ENCODE measurements at regions not wholly inside any gene's neighbourhood (a gene's known extent, or its start where the extent isn't known, plus 50 kb on each side); places are given as distances from the start of the nearest gene placed in this dataset.

DNA sequence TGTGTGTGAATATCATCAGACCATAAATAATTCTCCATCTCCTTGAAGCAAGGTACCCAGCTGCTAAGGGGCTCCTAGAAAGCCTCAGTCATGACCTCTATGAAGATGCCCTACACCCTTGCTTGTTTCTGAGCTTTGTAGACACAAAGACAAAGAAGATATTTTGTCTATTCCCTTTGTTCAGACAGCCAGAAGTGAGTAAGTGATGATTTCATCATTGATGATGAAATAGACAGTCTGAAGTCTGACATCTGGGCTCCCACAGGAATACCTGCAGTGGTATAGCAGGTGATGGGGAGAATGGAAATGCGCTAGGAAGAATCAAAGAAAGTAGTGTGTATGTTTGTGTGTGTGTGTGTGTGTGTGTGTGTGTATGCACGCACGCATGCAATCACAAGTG, 82.2 kb upstream of the DPT start:
- Histone ChIP-seq H3K9me3 (replicated peaks) (0 out of 2 replicates have a peak, but pooled peaks cover 4% of the 10 kb centered on the region), H3K36me3 (no peaks in the 10 kb centered on the region), H3K27me3 (no peaks in the 10 kb centered on the region), H3K27ac (no peak overlapping the region), H3K4me3 (no peak overlapping the region), H3K4me1 (no peaks in the 10 kb centered on the region)
- no peak for DNase-seq

- no peaks in the 10 kb centered on the region for H3K36me3 ChIP-seq
- DNase-seq = no peak
- H3K27me3 ChIP-seq = no peaks in the 10 kb centered on the region
Observed at GRCh38 chr1:168819668-168820067, 90.7 kb upstream of the DPT start.

GRCh38 chr1:168821434-168821833, 92.4 kb upstream of the DPT start:
- Histone ChIP-seq H3K9me3 (replicated peaks) (no peaks in the 10 kb centered on the region), H3K4me3 (no peak overlapping the region), H3K36me3 (no peaks in the 10 kb centered on the region), H3K27ac (no peak overlapping the region), H3K27me3 (no peaks in the 10 kb centered on the region), H3K4me1 (no peaks in the 10 kb centered on the region; the same call in 1 of the 2 replicates)
- DNase-seq = no peak

More at GRCh38 chr1:168819668-168820067, 90.7 kb upstream of the DPT start:
- Histone ChIP-seq H3K27ac (no peak overlapping the region), H3K4me3 (no peak overlapping the region), H3K4me1 (no peaks in the 10 kb centered on the region; the same call in 1 of the 2 replicates), H3K9me3 (replicated peaks) (0 out of 2 replicates have a peak, but pooled peaks cover 2% of the 10 kb centered on the region)

- Histone ChIP-seq H3K4me1 (no peaks in the 10 kb centered on the region; the same call in 1 of the 2 replicates), H3K4me3 (no peak overlapping the region), H3K27me3 (no peaks in the 10 kb centered on the region), H3K27ac (no peak overlapping the region), H3K36me3 (no peaks in the 10 kb centered on the region), H3K9me3 (replicated peaks) (no peaks in the 10 kb centered on the region)
- no peak for DNase-seq
Observed at GRCh38 chr1:168822911-168823310, 93.9 kb upstream of the DPT start.

GRCh38 chr1:168823988-168824387, 95.0 kb upstream of the DPT start:
- H3K9me3 ChIP-seq (replicated peaks) = no peaks in the 10 kb centered on the region
- no peaks in the 10 kb centered on the region for H3K36me3 ChIP-seq

DNA sequence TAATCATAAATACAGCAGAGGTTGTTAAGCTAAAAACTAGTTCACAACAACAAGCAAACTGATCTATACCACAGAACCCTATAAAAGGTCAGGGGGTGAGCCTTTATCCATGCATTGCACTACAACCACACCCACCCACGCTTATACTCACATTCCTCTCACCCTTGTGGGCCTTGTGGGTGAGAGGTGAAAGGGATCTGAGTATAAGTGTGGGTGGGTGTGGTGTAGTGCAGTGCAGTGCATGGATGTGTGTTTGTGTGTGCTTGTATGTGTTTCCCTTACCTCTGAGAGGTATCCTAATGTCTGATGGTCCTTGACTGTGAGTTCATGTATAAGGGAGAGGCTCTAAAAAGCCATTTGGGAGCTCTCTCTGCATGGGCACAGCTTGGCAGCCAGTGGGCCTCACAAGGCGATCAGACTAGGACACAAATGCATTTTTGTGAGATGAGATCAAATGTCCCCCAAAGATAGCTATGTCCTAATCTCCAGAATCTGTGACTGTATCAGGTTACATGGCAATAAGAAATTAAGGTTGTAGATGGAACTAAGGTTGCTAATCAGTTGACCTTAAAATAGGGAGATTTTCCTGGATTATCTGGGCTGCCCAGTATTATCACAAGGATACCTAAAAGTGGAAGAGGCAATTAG, 95.5 kb upstream of the DPT start:
- H3K9me3 ChIP-seq (replicated peaks) = no peaks in the 10 kb centered on the region
- no peak overlapping the region for H3K27ac ChIP-seq
- H3K4me1 ChIP-seq = no peaks in the 10 kb centered on the region; the same call in 1 of the 2 replicates
- H3K4me3 ChIP-seq = no peak overlapping the region
- H3K36me3 ChIP-seq = no peaks in the 10 kb centered on the region
- H3K27me3 ChIP-seq = no peaks in the 10 kb centered on the region
- no peak for DNase-seq

More at GRCh38 chr1:168823988-168824387, 95.0 kb upstream of the DPT start:
- Histone ChIP-seq H3K27ac (no peak overlapping the region), H3K4me3 (no peak overlapping the region), H3K4me1 (no peaks in the 10 kb centered on the region; the same call in 1 of the 2 replicates), H3K27me3 (no peaks in the 10 kb centered on the region)
- no peak for DNase-seq

- H3K27ac ChIP-seq = no peak overlapping the region
- H3K9me3 ChIP-seq (replicated peaks) = no peaks in the 10 kb centered on the region
- no peak for DNase-seq
- no peaks in the 10 kb centered on the region for H3K36me3 ChIP-seq
- H3K4me3 ChIP-seq = no peak overlapping the region
- no peaks in the 10 kb centered on the region; the same call in 1 of the 2 replicates for H3K4me1 ChIP-seq
- H3K27me3 ChIP-seq = no peaks in the 10 kb centered on the region
Observed at GRCh38 chr1:168825129-168825528, 96.1 kb upstream of the DPT start.

DNA sequence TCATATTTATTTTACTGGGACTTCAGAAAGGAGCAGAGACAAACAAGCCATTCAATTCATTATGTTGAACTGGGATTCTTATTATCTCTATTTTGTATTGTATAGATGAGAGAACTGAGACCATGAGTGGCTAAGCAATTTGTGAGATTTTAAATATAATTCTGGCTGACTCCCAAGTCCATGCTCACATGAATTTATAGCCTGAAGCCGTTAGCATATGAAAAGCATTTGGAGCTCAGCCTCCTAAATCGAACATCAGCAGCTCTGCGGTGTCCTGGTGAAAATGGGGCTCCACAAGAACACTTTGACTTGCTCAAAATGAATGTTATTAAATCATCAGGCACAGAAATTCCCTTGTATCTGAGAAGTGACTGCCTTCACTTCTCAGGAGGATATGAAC, 96.8 kb upstream of the DPT start:
- DNase-seq = no peak
- Histone ChIP-seq H3K36me3 (no peaks in the 10 kb centered on the region), H3K4me3 (no peak overlapping the region), H3K27me3 (no peaks in the 10 kb centered on the region), H3K27ac (no peak overlapping the region), H3K4me1 (no peaks in the 10 kb centered on the region; the same call in 1 of the 2 replicates), H3K9me3 (replicated peaks) (no peaks in the 10 kb centered on the region)

- Histone ChIP-seq H3K27me3 (no peaks in the 10 kb centered on the region), H3K36me3 (no peaks in the 10 kb centered on the region), H3K9me3 (replicated peaks) (no peaks in the 10 kb centered on the region), H3K4me1 (no peaks in the 10 kb centered on the region; the same call in 1 of the 2 replicates), H3K4me3 (no peak overlapping the region), H3K27ac (no peak overlapping the region)
- no peak for DNase-seq
Observed at GRCh38 chr1:168826269-168826668, 97.3 kb upstream of the DPT start.

- DNase-seq = no peak
- Histone ChIP-seq H3K9me3 (replicated peaks) (no peaks in the 10 kb centered on the region), H3K4me1 (no peaks in the 10 kb centered on the region; the same call in 1 of the 2 replicates), H3K4me3 (no peak overlapping the region), H3K27ac (no peak overlapping the region), H3K36me3 (no peaks in the 10 kb centered on the region), H3K27me3 (no peaks in the 10 kb centered on the region)
Observed at GRCh38 chr1:168827557-168827956, 98.6 kb upstream of the DPT start.

GRCh38 chr1:168829876-168830275, 100.9 kb upstream of the DPT start:
- Histone ChIP-seq H3K27ac (no peak overlapping the region), H3K9me3 (replicated peaks) (no peaks in the 10 kb centered on the region), H3K36me3 (no peaks in the 10 kb centered on the region), H3K27me3 (no peaks in the 10 kb centered on the region), H3K4me1 (no peaks in the 10 kb centered on the region; the same call in 1 of the 2 replicates), H3K4me3 (no peak overlapping the region)
- DNase-seq = no peak

DNA sequence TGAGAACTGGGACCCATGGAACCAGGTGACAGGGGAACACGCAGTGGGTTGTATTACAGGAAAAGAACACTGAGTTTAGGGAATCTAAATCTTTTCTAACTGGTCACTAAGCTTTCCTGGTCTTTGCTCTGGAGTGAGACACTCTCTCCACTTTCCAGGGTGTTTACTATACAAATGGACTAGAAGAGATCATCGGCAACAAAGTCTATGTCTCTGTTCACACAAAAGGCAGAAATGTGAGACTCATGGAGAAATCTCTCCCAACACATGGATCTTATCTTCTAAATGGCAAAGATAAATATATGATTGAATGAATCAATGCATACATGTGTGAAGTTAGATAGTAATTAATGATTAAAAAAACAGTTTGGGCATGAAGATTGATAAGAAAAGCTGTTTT, 101.6 kb upstream of the DPT start:
- H3K27me3 ChIP-seq = no peaks in the 10 kb centered on the region
- H3K4me1 ChIP-seq = no peaks in the 10 kb centered on the region; the same call in 1 of the 2 replicates
- no peaks in the 10 kb centered on the region for H3K9me3 ChIP-seq (replicated peaks)
- no peaks in the 10 kb centered on the region for H3K36me3 ChIP-seq
- H3K27ac ChIP-seq = no peak overlapping the region
- H3K4me3 ChIP-seq = no peak overlapping the region
- DNase-seq = no peak

GRCh38 chr1:168832661-168833060, 103.7 kb upstream of the DPT start:
- Histone ChIP-seq H3K4me1 (no peaks in the 10 kb centered on the region; the same call in 1 of the 2 replicates), H3K9me3 (replicated peaks) (no peaks in the 10 kb centered on the region), H3K4me3 (no peak overlapping the region), H3K27me3 (no peaks in the 10 kb centered on the region), H3K36me3 (no peaks in the 10 kb centered on the region), H3K27ac (no peak overlapping the region)
- DNase-seq = no peak

- no peaks in the 10 kb centered on the region for H3K9me3 ChIP-seq (replicated peaks)
- peak overlapping the region; percentile 5; the same call in 1 of the 2 replicates for H3K27ac ChIP-seq
- peak in 1 of 2 experiments; percentile 6 for DNase-seq
- no peaks in the 10 kb centered on the region; the same call in 1 of the 2 replicates for H3K4me1 ChIP-seq
- H3K36me3 ChIP-seq = no peaks in the 10 kb centered on the region
- no peak overlapping the region for H3K4me3 ChIP-seq
- no peaks in the 10 kb centered on the region for H3K27me3 ChIP-seq
Observed at GRCh38 chr1:168833362-168833761, 104.4 kb upstream of the DPT start.

GRCh38 chr1:168833801-168834224, 104.8 kb upstream of the DPT start:
- no peaks in the 10 kb centered on the region for H3K9me3 ChIP-seq (replicated peaks)
- peak overlapping the region; percentile 5; the same call in 1 of the 2 replicates for H3K27ac ChIP-seq
- H3K4me3 ChIP-seq = no peak overlapping the region
- H3K27me3 ChIP-seq = no peaks in the 10 kb centered on the region
- peak; percentile 27 to 45 for DNase-seq
- H3K36me3 ChIP-seq = no peaks in the 10 kb centered on the region
- H3K4me1 ChIP-seq = no peaks in the 10 kb centered on the region; the same call in 1 of the 2 replicates
